ENCODE measurements at regions not wholly inside any gene's neighbourhood (a gene's known extent, or its start where the extent isn't known, plus 50 kb on each side); places are given as distances from the start of the nearest gene placed in this dataset.

GRCh38 chr9:23552876-23553601 lies 273.0 kb downstream of the ELAVL2 start:
- no peak for DNase-seq

- DNase-seq: no peak
Observed at GRCh38 chr9:23554686-23555085, 271.4 kb downstream of the ELAVL2 start.

- no peak for DNase-seq
Observed at GRCh38 chr9:23555851-23556250, 270.2 kb downstream of the ELAVL2 start.

GRCh38 chr9:23556459-23556858 lies 269.6 kb downstream of the ELAVL2 start:
- DNase-seq: no peak

- DNase-seq: no peak
Observed at GRCh38 chr9:23557689-23558088, 268.4 kb downstream of the ELAVL2 start.

GRCh38 chr9:23559522-23559921 lies 266.5 kb downstream of the ELAVL2 start:
- DNase-seq: no peak

- no peak for DNase-seq
Observed at GRCh38 chr9:23563517-23563916, 262.5 kb downstream of the ELAVL2 start.

- DNase-seq: no peak
Observed at GRCh38 chr9:23567516-23568165, 258.4 kb downstream of the ELAVL2 start.

- DNase-seq: no peak
Observed at GRCh38 chr9:23571414-23572104, 254.5 kb downstream of the ELAVL2 start.

GRCh38 chr9:23573800-23574199 lies 252.2 kb downstream of the ELAVL2 start:
- DNase-seq: no peak

GRCh38 chr9:23577611-23578010 lies 248.4 kb downstream of the ELAVL2 start:
- DNase-seq: no peak

GRCh38 chr9:23581931-23582330 lies 244.1 kb downstream of the ELAVL2 start:
- no peak for DNase-seq

GRCh38 chr9:23582836-23583235 lies 243.2 kb downstream of the ELAVL2 start:
- DNase-seq: no peak

GRCh38 chr9:23586906-23587305 lies 239.1 kb downstream of the ELAVL2 start:
- no peak for DNase-seq

- DNase-seq: no peak
Observed at GRCh38 chr9:23587433-23587832, 238.6 kb downstream of the ELAVL2 start.

GRCh38 chr9:23587903-23588302 lies 238.1 kb downstream of the ELAVL2 start:
- no peak for DNase-seq

GRCh38 chr9:23590276-23591000 lies 235.6 kb downstream of the ELAVL2 start:
- DNase-seq: no peak

GRCh38 chr9:23594421-23594820 lies 231.6 kb downstream of the ELAVL2 start:
- DNase-seq: no peak

GRCh38 chr9:23596913-23597634 lies 229.0 kb downstream of the ELAVL2 start:
- DNase-seq: no peak

- DNase-seq: no peak
Observed at GRCh38 chr9:23598994-23599393, 227.0 kb downstream of the ELAVL2 start.

GRCh38 chr9:23603311-23603710 lies 222.7 kb downstream of the ELAVL2 start:
- no peak for DNase-seq

GRCh38 chr9:23606107-23606506 lies 219.9 kb downstream of the ELAVL2 start:
- DNase-seq: no peak

- no peak for DNase-seq
Observed at GRCh38 chr9:23608456-23608855, 217.6 kb downstream of the ELAVL2 start.
